ENCODE measurements at regions not wholly inside any gene's neighbourhood (a gene's known extent, or its start where the extent isn't known, plus 50 kb on each side); places are given as distances from the start of the nearest gene placed in this dataset.

DNA sequence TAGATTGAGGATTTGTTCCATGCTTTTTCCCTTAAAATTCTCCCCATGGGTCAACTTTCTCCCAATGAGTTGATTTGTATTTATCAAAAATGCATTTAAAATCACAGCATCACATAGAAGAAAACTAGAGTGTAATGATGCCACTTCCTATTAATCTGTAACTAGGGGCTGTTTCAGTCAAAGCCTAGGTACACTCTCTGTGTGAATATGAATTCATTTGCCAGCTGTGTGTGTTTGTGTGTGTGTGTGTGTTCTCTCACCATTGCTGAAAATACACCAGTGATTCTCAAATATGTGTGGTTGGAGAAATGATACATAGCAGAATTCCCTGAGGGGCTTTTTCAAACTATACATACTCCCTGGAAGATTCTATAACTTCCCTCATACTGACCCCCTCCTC is 546.5 kb downstream of the KLHL13 start:
- Histone ChIP-seq H3K27ac (no peak overlapping the region), H3K36me3 (no peaks in the 10 kb centered on the region), H3K9me3 (no peaks in the 10 kb centered on the region), H3K4me1 (no peaks in the 10 kb centered on the region), H3K4me3 (no peak overlapping the region), H3K27me3 (no peaks in the 10 kb centered on the region)
- DNase-seq, result no peak
- TF ChIP-seq POLR2A (IDR thresholded peaks at IDR 0.05) (no peak), CTCF (IDR thresholded peaks at IDR 0.05) (no peak)

- DNase-seq, result no peak
- no peaks in the 10 kb centered on the region for H3K27me3 ChIP-seq
Observed at GRCh38 chrX:117568238-117568637, 548.4 kb downstream of the KLHL13 start.

GRCh38 chrX:117543885-117544284 is 572.7 kb downstream of the KLHL13 start:
- Histone ChIP-seq H3K27ac (no peak overlapping the region), H3K9me3 (no peaks in the 10 kb centered on the region), H3K36me3 (no peaks in the 10 kb centered on the region), H3K4me3 (no peak overlapping the region), H3K27me3 (no peaks in the 10 kb centered on the region), H3K4me1 (no peaks in the 10 kb centered on the region)
- no peak for DNase-seq
- no peak for TF ChIP-seq POLR2A (IDR thresholded peaks at IDR 0.05)
- no peak for TF ChIP-seq CTCF (IDR thresholded peaks at IDR 0.05)

More at GRCh38 chrX:117568238-117568637, 548.4 kb downstream of the KLHL13 start:
- H3K4me3 ChIP-seq, result no peak overlapping the region
- peak overlapping the region in 1 of 4 donors; percentile 17 for H3K27ac ChIP-seq
- H3K36me3 ChIP-seq, result no peaks in the 10 kb centered on the region
- no peaks in the 10 kb centered on the region for H3K4me1 ChIP-seq
- no peak for TF ChIP-seq CTCF (IDR thresholded peaks at IDR 0.05)
- no peak for TF ChIP-seq POLR2A (IDR thresholded peaks at IDR 0.05)
- H3K9me3 ChIP-seq, result no peaks in the 10 kb centered on the region

- DNase-seq, result no peak
- H3K4me1 ChIP-seq, result no peaks in the 10 kb centered on the region
- TF ChIP-seq POLR2A (IDR thresholded peaks at IDR 0.05) (no peak), CTCF (IDR thresholded peaks at IDR 0.05) (no peak)
Observed at GRCh38 chrX:117539090-117539418, 577.6 kb downstream of the KLHL13 start.

DNA sequence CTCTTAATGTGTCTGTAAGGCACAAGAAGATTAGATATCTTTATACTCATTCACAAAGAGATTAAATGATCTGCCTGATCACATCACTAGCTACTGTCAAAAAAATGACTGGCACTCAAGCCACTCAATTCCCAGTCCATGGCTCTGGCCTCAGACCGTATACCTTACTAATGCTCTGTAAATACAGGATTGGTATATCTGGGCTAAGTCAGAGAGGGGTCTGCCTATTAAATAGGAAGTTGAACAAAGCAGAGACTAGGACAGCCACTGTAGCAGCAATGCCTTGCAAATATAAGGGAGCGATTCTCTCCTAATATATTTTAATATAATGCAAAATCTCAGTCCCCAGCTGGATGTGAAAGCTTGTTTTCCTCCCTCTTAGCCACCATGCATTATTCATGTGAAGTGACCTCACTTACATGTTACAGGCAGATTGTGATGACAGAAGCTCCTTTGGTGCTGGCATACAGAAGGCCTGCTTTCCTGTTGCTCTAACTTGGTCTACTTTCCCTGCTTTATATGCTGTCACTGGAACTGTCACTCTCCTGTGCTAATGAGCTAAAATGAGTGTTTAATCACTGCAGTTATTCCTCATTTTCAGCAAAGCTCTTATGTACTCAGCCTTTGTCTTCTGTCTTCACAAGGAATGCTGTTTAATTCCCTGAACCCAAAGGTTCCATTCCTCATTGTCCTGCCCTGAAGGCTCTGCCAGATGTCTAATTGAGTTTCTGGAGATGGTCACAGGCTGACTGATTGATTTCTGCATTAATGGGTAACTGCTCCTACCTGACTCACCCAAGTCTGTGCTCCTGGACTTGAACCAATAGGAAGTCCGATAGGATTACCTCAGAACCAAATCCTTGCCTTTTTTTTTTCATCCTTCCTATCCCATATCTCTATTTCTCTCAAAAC is 578.2 kb downstream of the KLHL13 start:
- Histone ChIP-seq H3K4me3 (no peak overlapping the region), H3K9me3 (no peaks in the 10 kb centered on the region), H3K27me3 (no peaks in the 10 kb centered on the region), H3K27ac (no peak overlapping the region), H3K36me3 (no peaks in the 10 kb centered on the region), H3K4me1 (no peaks in the 10 kb centered on the region)
- TF ChIP-seq POLR2A (IDR thresholded peaks at IDR 0.05), result no peak
- no peak for TF ChIP-seq CTCF (IDR thresholded peaks at IDR 0.05)
- DNase-seq, result no peak

More at GRCh38 chrX:117539090-117539418, 577.6 kb downstream of the KLHL13 start:
- Histone ChIP-seq H3K36me3 (no peaks in the 10 kb centered on the region), H3K27ac (no peak overlapping the region), H3K27me3 (no peaks in the 10 kb centered on the region), H3K9me3 (no peaks in the 10 kb centered on the region), H3K4me3 (no peak overlapping the region)
